VCaP (cell line): ENCODE measurements at regions not wholly inside any gene's neighbourhood (a gene's known extent, or its start where the extent isn't known, plus 50 kb on each side); places are given as distances from the start of the nearest gene placed in this dataset.

ENCODE experiments used
- H3K27ac ChIP-seq: fragments of 450-650 bp; 2 replicates; pipeline ENCODE4 v1.5.1; 2017
- CTCF ChIP-seq: fragments of 450-650 bp; conservative IDR thresholded peaks from 2 replicates; pipeline ENCODE4 v1.5.1; 2017; ENCODE audit warnings: mild to moderate bottlenecking, moderate library complexity

GRCh38 chr3:54071601-54072000, 50.8 kb upstream of the CACNA2D3 start:
- H3K27ac ChIP-seq, result no peak overlapping the region
- no peak for TF ChIP-seq CTCF

DNA sequence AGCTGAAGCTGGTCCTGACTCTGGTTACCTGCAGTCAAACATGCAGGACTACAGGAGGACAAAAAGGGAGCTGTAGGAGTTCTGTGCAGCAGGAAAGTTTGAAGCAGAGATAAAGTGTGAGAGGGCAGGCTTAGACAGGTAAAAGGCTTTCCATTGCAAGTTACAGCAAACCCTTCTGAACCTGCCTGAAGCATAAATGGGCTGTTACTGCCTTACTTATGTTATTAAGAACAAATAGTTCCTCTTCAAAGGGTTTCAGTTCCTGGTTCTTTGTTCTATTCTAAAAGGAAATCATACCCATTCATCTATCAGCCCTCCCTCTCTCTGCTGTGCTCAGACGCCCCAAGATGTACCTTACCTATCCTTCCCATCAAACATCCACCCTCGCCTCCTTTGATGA, 52.4 kb upstream of the CACNA2D3 start:
- no peak overlapping the region for H3K27ac ChIP-seq
- TF ChIP-seq CTCF, result no peak

GRCh38 chr3:54067055-54067698, 55.2 kb upstream of the CACNA2D3 start:
- H3K27ac ChIP-seq, result no peak overlapping the region
- TF ChIP-seq CTCF, result no peak

GRCh38 chr3:54066253-54066652, 56.1 kb upstream of the CACNA2D3 start:
- no peak for TF ChIP-seq CTCF
- H3K27ac ChIP-seq, result no peak overlapping the region

DNA sequence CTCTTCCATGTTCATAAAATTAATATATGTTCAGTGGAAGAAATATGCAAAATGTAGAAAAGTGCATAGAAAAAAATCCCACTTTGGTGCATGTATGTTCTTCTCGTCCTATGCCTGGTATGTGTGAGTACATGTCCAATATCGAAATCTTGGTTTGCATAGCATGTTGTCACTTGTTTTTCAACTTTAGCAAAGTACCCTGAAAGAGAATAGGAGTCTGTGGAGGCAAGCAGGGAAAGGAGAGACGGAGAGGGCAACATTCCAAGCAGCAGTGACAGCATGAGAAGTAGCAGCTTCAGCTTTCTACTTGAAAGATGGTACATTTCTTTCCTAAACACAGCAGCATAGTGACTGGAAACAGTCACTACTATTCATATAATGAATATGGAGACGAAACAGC, 56.8 kb upstream of the CACNA2D3 start:
- no peak for TF ChIP-seq CTCF
- H3K27ac ChIP-seq, result no peak overlapping the region

GRCh38 chr3:54065140-54065539, 57.2 kb upstream of the CACNA2D3 start:
- TF ChIP-seq CTCF, result no peak
- H3K27ac ChIP-seq, result no peak overlapping the region

DNA sequence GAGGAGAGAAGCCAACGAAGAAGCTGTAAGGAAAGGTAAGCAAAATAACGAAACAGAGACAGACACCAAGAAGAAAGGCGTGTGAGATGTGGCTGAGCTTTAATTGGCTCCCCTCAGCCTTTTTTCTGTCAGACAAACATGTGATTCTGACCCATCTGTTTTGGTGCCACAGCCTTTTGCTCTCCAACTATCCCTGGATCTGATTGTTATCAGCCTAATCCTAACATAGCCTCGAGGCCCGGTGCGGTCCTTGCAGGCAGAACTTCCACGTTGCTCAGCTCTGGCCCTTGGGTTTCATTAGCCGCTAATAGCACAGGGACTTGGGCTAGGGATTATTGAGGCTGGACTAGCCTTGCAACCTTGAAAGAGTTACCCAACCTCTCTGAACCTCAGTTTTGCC, 57.9 kb upstream of the CACNA2D3 start:
- no peak overlapping the region for H3K27ac ChIP-seq
- TF ChIP-seq CTCF, result no peak
